ENCODE measurements at regions not wholly inside any gene's neighbourhood (a gene's known extent, or its start where the extent isn't known, plus 50 kb on each side); places are given as distances from the start of the nearest gene placed in this dataset.

GRCh38 chr14:106507354-106507753, 981.0 kb downstream of the TMEM121 start:
- Histone ChIP-seq H3K4me3 (no peak overlapping the region), H3K27me3 (peaks cover 0 to 13% (median 2%) of the 10 kb centered on the region in 4 donors), H3K36me3 (no peaks in the 10 kb centered on the region), H3K27ac (no peak overlapping the region), H3K9me3 (no peaks in the 10 kb centered on the region), H3K4me1 (no peaks in the 10 kb centered on the region)
- DNase-seq: no peak
- ATAC-seq: no peak
- intact Hi-C loops (cut with DNase I): no loop called here
- 28 to 53% methylated on average over 3 of the region's 3 CpGs for WGBS, 2 donors
- no peak for FAIRE-seq
- TF ChIP-seq CTCF (IDR thresholded peaks at IDR 0.05): no peak

- no peak overlapping the region for H3K27ac ChIP-seq
- ATAC-seq (no peak), DNase-seq (no peak), FAIRE-seq (no peak)
- no peaks in the 10 kb centered on the region for H3K9me3 ChIP-seq
- TF ChIP-seq CTCF (IDR thresholded peaks at IDR 0.05): no peak
- WGBS, 2 donors: 23 to 24% methylated on average over 3 of the region's 3 CpGs
- H3K27me3 ChIP-seq: peaks cover 0 to 13% (median 2%) of the 10 kb centered on the region in 4 donors
- H3K4me3 ChIP-seq: no peak overlapping the region
- intact Hi-C loops (cut with DNase I): no loop called here
- H3K4me1 ChIP-seq: no peaks in the 10 kb centered on the region
- H3K36me3 ChIP-seq: no peaks in the 10 kb centered on the region
Measured at GRCh38 chr14:106508216-106508615, 981.8 kb downstream of the TMEM121 start.

GRCh38 chr14:106509176-106509575, 982.8 kb downstream of the TMEM121 start:
- FAIRE-seq: no peak
- no peak for TF ChIP-seq CTCF (IDR thresholded peaks at IDR 0.05)
- 25 to 27% methylated on average over 2 of the region's 2 CpGs for WGBS, 2 donors

GRCh38 chr14:106509807-106510206, 983.4 kb downstream of the TMEM121 start:
- no peak overlapping the region for H3K4me3 ChIP-seq
- FAIRE-seq (no peak), DNase-seq (no peak), ATAC-seq (no peak)
- H3K9me3 ChIP-seq: no peaks in the 10 kb centered on the region
- no peak for TF ChIP-seq CTCF (IDR thresholded peaks at IDR 0.05)
- H3K36me3 ChIP-seq: no peaks in the 10 kb centered on the region
- no peak overlapping the region for H3K27ac ChIP-seq
- no peaks in the 10 kb centered on the region for H3K4me1 ChIP-seq
- 26 to 39% methylated on average over 3 of the region's 3 CpGs for WGBS, 2 donors
- H3K27me3 ChIP-seq: peaks cover 0 to 17% (median 2%) of the 10 kb centered on the region in 4 donors
- intact Hi-C loops (cut with DNase I): no loop called here

More at GRCh38 chr14:106509176-106509575, 982.8 kb downstream of the TMEM121 start:
- intact Hi-C loops (cut with DNase I): no loop called here
- H3K4me3 ChIP-seq: no peak overlapping the region
- no peaks in the 10 kb centered on the region for H3K36me3 ChIP-seq
- no peaks in the 10 kb centered on the region for H3K9me3 ChIP-seq
- DNase-seq (no peak), ATAC-seq (no peak)
- peaks cover 0 to 13% (median 2%) of the 10 kb centered on the region in 4 donors for H3K27me3 ChIP-seq
- H3K4me1 ChIP-seq: no peaks in the 10 kb centered on the region
- no peak overlapping the region for H3K27ac ChIP-seq

GRCh38 chr14:106511006-106511799, 984.8 kb downstream of the TMEM121 start:
- H3K27ac ChIP-seq: no peak overlapping the region
- no peak for TF ChIP-seq CTCF (IDR thresholded peaks at IDR 0.05)
- peak in 1 of 6 donors; percentile 14 for DNase-seq
- H3K4me3 ChIP-seq: no peak overlapping the region
- no peak for ATAC-seq
- H3K4me1 ChIP-seq: no peaks in the 10 kb centered on the region
- H3K9me3 ChIP-seq: no peaks in the 10 kb centered on the region
- FAIRE-seq: no peak
- no peaks in the 10 kb centered on the region for H3K36me3 ChIP-seq
- 46 to 51% methylated on average over 9 of the region's 9 CpGs for WGBS, 2 donors
- intact Hi-C loops (cut with DNase I): no loop called here
- peaks cover 0 to 17% (median 2%) of the 10 kb centered on the region in 4 donors for H3K27me3 ChIP-seq
